GM19372 (cell line): ENCODE measurements at regions not wholly inside any gene's neighbourhood (a gene's known extent, or its start where the extent isn't known, plus 50 kb on each side); places are given as distances from the start of the nearest gene placed in this dataset.

Experiments
- ATAC-seq: cut with Tn5 transposase; IDR thresholded peaks from one replicate; pipeline ENCODE4 v1.9.1; 2021; ENCODE audit warnings: mild to moderate bottlenecking, low read depth, moderate library complexity; ENCODE audit not compliant: unreplicated experiment

- ATAC-seq, result no peak
These were observed 504.9 kb downstream of the CCDC85A start for GRCh38 chr2:56688661-56689060.

- ATAC-seq, result no peak
These were observed 509.7 kb downstream of the CCDC85A start for GRCh38 chr2:56693501-56693900.

- no peak for ATAC-seq
These were observed 519.2 kb downstream of the CCDC85A start for GRCh38 chr2:56703001-56703400.

- no peak for ATAC-seq
These were observed 521.9 kb downstream of the CCDC85A start for GRCh38 chr2:56705713-56706112.

- ATAC-seq, result no peak
These were observed 523.4 kb downstream of the CCDC85A start for GRCh38 chr2:56707218-56707617.

- ATAC-seq, result no peak
These were observed 523.9 kb downstream of the CCDC85A start for GRCh38 chr2:56707650-56708049.

- no peak for ATAC-seq
These were observed 525.4 kb downstream of the CCDC85A start for GRCh38 chr2:56709181-56709580.

GRCh38 chr2:56713161-56713676 lies 529.4 kb downstream of the CCDC85A start:
- ATAC-seq, result no peak

GRCh38 chr2:56713978-56714377 lies 530.2 kb downstream of the CCDC85A start:
- ATAC-seq, result no peak

- no peak for ATAC-seq
These were observed 530.6 kb downstream of the CCDC85A start for GRCh38 chr2:56714400-56714799.

- no peak for ATAC-seq
These were observed 531.9 kb downstream of the CCDC85A start for GRCh38 chr2:56715683-56716082.

- ATAC-seq, result no peak
These were observed 534.6 kb downstream of the CCDC85A start for GRCh38 chr2:56718413-56718812.

GRCh38 chr2:56729212-56729611 lies 545.4 kb downstream of the CCDC85A start:
- ATAC-seq, result no peak

GRCh38 chr2:56732946-56733345 lies 549.2 kb downstream of the CCDC85A start:
- ATAC-seq, result no peak

- ATAC-seq, result no peak
These were observed 555.6 kb downstream of the CCDC85A start for GRCh38 chr2:56739413-56739812.

- no peak for ATAC-seq
These were observed 557.9 kb downstream of the CCDC85A start for GRCh38 chr2:56741601-56742102.

- no peak for ATAC-seq
These were observed 560.0 kb downstream of the CCDC85A start for GRCh38 chr2:56743807-56744206.

GRCh38 chr2:56749152-56749752 lies 565.5 kb downstream of the CCDC85A start:
- ATAC-seq, result no peak

- ATAC-seq, result no peak
These were observed 569.4 kb downstream of the CCDC85A start for GRCh38 chr2:56753182-56753581.

- no peak for ATAC-seq
These were observed 570.4 kb downstream of the CCDC85A start for GRCh38 chr2:56754066-56754615.

- no peak for ATAC-seq
These were observed 570.8 kb downstream of the CCDC85A start for GRCh38 chr2:56754627-56755026.

- ATAC-seq, result no peak
These were observed 574.2 kb downstream of the CCDC85A start for GRCh38 chr2:56757884-56758545.
